ENCODE measurements at regions not wholly inside any gene's neighbourhood (a gene's known extent, or its start where the extent isn't known, plus 50 kb on each side); places are given as distances from the start of the nearest gene placed in this dataset.
A peak's percentile ranks its signal among the peaks of the same experiment; 100 is the strongest.

GRCh38 chr4:176981074-176981473, 188.4 kb upstream of the VEGFC start:
- DNase-seq = no peak

DNA sequence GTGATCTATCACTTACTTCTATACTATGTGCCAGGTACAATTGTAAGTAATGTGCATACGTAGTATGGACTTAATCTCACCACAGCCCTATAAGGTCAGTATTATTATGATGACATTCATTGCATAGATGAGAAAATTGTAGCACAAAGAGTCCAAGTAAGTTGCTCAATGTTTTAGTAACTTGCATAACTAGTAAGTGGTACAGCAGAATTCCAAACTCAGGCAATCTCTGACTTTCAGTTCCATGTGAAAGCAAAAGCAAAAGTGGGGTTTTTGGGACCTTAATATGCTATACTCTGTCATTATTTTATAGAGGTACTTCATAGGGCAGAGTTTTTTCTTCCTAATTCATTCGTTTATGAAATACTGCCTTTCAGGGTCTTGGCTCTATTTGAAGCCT, 188.8 kb upstream of the VEGFC start:
- no peak for DNase-seq

DNA sequence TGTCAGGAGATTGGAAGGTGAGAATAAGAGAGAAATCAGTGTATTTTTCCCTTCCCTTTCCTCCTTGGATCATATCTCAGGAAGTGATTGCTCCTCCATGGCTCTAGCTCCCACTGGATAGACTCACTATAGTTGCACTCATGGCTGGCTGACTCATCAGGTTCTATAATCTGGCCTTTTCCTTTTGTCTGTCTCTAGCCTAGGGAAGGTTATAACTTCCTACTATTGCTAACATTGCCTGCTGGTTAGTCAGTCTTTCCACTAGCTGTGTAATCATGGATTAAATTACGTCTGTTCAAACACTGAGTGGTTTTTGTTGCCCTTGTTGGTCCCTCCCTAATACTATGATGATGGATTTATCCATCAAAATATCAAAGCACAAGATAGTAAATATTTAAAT, 195.5 kb upstream of the VEGFC start:
- no peak for DNase-seq

DNA sequence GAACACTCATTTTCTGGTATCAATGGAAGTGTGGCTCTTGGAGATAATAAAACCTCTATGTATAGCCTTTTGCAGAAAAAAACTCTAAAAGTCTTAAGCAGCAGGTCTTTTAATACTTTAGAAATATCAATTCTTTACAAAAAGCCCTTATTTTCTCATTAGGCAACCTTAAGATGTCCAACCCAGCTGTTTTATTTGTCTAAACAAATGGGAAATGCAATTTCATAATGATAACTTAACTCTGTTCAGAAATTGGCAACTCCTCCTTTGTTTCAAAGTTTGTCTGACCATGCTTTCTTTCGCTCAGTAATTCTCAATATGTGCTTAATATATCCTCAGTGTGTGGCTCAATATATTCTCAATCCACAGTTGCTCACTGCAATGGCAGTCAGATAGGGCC, 196.5 kb upstream of the VEGFC start:
- no peak for DNase-seq

DNA sequence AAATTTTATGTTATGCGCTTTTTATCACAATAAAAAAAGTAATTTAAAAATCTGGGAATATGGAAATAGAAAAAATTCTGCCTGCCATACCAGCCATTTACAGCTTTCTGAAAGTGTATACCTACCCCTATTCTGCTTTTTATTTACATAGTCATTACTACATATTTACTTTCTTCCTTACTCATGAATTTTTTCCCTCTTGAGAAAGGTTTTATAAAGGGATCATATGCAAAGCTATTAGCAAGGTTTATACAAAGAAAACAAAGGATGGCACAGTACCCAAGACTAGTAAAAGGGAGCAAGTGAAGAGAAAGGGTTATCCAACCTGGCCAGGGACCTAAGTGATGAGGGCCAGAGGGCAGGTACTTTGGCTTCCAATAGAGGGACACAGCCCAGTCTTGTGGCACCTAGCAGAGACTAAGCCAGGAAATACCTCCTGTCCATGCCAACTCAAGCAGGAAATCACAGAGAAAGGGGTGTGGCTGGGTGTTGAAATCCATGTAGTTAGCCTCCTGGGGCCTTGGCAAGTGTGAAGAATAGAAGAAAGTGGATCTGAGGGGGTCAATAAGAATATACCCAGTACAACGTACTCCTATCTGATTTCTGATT, 207.3 kb upstream of the VEGFC start:
- DNase-seq = no peak

DNA sequence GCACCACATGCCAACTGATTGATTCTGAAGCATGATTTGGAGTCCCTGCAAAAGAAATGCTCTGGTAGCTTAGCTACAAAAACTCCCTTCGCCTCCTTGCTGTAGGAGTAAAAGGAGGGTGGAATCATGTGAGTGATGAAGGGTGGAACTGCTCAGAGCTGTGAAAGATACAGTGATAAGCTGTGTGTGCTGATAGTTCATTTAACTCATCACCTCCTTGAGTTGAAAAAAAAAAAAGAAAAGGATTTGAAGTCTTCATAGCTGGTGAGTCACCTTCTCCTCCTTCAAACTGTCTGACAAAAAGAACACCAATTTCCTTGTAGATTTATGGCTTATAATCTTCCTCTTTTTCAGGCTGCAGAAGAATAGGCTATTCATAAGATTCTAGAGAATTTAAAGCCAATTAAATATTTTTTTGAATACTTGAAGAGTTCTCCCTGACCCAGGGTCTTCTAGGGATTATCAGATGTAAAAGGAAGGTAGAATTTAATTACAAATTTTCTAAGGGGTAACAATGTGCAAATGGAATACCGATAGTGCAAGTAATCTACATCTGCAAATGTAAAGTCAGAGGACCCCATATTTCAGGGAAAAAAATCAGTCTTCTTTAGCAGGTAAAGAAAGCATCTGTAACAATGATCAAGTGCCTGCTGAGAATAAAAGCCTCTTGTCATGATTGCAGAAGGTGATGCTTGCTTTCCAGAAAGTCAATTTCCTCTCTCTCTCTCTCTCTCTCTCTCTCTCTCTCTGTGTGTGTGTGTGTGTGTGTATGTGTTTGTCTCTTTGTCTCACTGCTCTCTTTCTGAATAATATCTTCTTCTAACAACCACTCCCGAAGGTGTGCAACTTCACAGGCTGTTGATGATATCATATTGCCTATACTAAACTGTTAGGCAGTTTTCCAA, 208.8 kb upstream of the VEGFC start:
- DNase-seq = no peak

- peak; percentile 1 for DNase-seq
Observed at GRCh38 chr4:177005674-177006230, 213.0 kb upstream of the VEGFC start.

GRCh38 chr4:177006331-177006730, 213.6 kb upstream of the VEGFC start:
- no peak for DNase-seq

DNA sequence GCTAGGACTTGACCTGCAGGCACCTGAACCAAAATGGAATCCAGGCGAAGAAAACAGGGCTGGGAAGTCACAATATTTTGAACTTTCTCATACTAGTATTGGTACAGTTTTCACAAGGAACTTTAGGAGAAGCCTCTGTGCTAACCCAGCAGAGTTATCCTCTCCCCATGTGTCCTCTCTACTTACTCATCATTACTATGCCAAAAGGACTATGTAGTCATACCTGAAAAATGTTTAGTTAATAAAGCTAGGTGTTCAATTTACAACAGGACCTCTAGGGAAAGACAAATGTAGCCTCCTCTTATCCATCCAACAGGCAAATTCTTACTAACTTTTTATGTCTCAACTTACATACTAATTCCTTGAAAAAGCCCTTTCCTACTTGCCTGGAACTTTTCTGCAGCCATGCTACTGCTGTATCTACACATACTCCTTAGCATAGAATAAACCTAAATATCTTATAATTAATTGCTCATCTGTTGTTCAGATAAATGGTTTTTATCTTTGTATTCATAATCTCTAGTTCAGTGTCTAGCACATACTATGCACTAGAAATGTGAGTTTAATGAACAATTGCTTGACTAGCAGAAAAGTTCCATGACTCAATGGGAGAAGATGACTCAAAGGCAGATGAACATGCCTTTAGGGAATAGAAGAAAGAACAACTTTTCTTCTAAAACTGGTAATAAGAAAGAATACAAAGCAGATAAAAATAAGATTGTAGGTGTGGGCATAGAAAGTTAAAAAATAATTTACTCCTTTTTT, 215.5 kb upstream of the VEGFC start:
- no peak for DNase-seq

- no peak for DNase-seq
Observed at GRCh38 chr4:177008836-177009501, 216.2 kb upstream of the VEGFC start.

DNA sequence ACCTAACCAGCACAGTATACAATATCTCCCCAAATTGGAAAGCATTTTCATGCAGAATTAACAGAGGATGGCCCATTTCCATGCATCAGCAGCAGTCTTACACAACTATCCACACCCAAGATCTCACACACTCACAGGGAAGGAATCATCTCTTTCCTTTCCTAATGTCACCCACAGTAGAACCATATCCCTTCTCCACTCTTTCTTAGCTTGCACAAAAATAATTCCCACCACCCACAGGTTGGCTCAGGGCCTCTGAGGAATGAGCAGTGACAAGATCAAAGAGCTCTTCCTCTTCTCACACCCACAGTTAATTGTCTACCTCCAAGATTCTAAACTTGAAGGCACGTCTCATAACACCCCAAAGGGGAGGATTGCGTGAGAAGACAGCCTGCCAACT, 217.7 kb upstream of the VEGFC start:
- DNase-seq = no peak

- no peak for DNase-seq
Observed at GRCh38 chr4:177012918-177013545, 220.3 kb upstream of the VEGFC start.

- DNase-seq = no peak
Observed at GRCh38 chr4:177016541-177017141, 223.9 kb upstream of the VEGFC start.

DNA sequence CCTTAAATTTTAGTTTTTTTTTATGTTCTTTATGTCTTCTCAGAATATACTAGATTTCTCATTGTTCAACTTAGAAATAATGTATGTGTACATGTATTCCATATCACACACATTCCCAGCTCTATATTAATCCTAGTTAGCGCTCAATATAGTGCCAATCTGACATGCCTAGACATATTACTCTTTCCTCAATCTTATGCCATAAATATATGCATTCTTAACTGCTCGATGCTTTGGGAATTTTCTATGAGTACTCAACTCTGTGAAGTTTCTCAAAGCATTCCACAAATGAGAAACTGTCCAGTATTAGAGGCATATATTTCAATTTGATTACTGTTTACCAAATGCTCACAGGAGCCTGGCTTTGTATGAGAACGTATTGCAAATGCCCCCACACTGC, 231.2 kb upstream of the VEGFC start:
- no peak for DNase-seq

GRCh38 chr4:177032341-177032740, 239.6 kb upstream of the VEGFC start:
- DNase-seq = no peak

GRCh38 chr4:177033135-177033534, 240.4 kb upstream of the VEGFC start:
- no peak for DNase-seq

DNA sequence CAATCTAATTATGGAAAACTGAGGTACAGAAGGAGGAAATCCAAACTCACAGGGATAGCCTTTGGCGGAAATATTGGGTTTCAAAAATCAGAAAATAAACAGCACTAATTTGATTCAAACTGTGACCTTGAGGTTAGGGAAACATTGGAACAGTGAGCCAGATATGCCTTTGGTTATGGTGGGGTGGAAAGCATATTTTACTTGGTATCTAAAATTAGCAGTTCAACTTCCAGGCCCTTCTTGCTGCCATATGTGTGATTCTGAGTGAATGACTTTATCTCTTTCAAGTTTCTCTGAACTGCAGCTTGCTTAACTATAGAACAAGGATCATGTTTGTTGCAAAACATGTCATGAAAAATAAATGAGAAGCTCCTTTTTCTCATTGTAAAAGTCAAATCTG, 240.9 kb upstream of the VEGFC start:
- no peak for DNase-seq

GRCh38 chr4:177041356-177041755, 248.6 kb upstream of the VEGFC start:
- DNase-seq = no peak

DNA sequence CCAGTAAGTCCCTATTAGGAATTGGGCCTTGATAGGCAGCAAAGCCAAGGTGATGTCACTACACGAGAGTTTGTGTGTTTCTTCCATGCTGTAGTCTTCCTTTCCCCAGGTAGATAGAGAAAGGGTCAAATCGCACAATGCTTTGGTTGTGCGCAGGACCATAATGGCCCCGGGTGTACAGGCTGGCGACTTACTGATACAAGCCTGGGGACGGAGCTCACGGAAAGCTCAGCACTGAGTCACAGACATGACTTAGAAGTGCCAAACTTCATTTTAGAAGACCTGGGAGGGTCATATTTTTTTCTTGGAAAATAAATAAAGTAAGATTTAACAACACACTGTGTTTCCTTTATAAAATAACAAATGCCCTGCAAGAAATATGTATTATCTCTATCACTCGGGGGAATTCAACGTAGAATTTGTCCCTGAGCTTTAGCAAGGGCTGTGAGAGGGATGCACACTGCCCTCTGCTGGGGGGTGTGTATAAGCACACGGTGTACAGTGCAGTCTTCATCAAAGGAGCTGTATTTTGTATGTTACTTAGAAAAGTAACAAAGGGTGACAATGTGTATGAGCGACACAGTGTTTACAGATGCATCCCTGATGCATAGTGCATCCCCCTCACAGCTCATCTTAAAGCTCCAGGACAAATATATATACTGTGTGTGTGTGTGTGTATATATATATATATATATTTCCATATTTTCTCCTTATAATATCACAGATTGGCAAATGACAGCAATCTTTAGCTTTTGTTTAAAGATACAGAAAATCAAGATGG, 254.5 kb upstream of the VEGFC start:
- peak; percentile 4 for DNase-seq

- DNase-seq = no peak
Observed at GRCh38 chr4:177047851-177048174, 255.1 kb upstream of the VEGFC start.

DNA sequence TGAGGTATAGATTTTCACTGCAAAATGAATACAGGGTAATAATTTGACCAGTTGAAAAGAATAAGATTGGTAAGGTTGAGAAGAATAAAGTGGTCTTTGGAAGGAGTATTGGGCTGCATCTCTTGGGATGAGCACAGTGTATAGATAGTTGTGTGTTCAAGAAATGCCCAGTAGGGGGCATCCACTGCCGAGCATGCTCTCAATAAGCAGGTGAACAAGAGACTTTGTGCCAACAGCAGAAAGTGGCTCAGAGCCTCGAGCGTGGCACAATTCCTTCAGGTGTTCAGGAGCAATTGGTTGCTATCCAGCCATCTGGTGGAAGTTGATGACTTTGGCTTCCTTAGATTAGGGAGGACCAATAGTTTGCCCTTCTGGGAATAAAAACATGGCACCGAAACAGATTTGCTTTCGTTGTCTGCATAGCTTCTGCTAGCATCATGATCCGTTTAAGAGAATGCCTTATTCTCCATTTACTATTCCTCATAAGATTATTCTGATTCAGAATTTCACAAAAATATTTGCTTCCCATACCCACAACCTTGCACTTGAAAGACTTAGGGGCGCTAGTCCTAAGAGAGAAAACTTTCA, 258.1 kb upstream of the NEIL3 start:
- DNase-seq = no peak
